Panc1 (cell line): ENCODE measurements at regions not wholly inside any gene's neighbourhood (a gene's known extent, or its start where the extent isn't known, plus 50 kb on each side); places are given as distances from the start of the nearest gene placed in this dataset.

ENCODE experiments used
- CTCF ChIP-seq: fragments of 450-650 bp; IDR thresholded peaks from 2 replicates; pipeline ENCODE4 v1.5.1; 2017; ENCODE audit warnings: mild to moderate bottlenecking
- POLR2AphosphoS5 ChIP-seq: IDR thresholded peaks from 2 replicates; pipeline ENCODE4 v1.6.1; 2012; ENCODE audit warnings: mild to moderate bottlenecking, low read depth, low read length, moderate library complexity
- REST ChIP-seq, 2 experiments: IDR thresholded peaks; 2 replicates each; pipeline ENCODE4 v1.6.1; 2011 to 2012; ENCODE audit warnings: low read depth in 2 of 2, control low read depth in 1 of 2, low read length in 1 of 2, mild to moderate bottlenecking in 1 of 2, moderate library complexity in 1 of 2; ENCODE audit not compliant: insufficient read depth in 1 of 2
- SIN3A ChIP-seq: IDR thresholded peaks from 2 replicates; pipeline ENCODE4 v1.6.1; 2012; ENCODE audit warnings: low read depth, mild to moderate bottlenecking, low read length, moderate library complexity, borderline replicate concordance; ENCODE audit not compliant: insufficient read depth
- TCF7L2 ChIP-seq: IDR thresholded peaks from 2 replicates; pipeline ENCODE4 v1.6.1; 2011; ENCODE audit warnings: mild to moderate bottlenecking, low read depth, low read length, inconsistent platforms

GRCh38 chr22:34760276-34761008 lies 305.5 kb upstream of the ISX start:
- TF ChIP-seq CTCF = no peak
- TF ChIP-seq TCF7L2 = no peak
- TF ChIP-seq POLR2AphosphoS5 = no peak
- no peak for TF ChIP-seq REST (IDR thresholded peaks at IDR 0.05; ENCODE audit: insufficient read depth in 1 of 2, low read depth in 2 of 2, low read length in 1 of 2)
- no peak for TF ChIP-seq SIN3A
